Ectodermal cell (in vitro differentiated cells): ENCODE measurements at regions not wholly inside any gene's neighbourhood (a gene's known extent, or its start where the extent isn't known, plus 50 kb on each side); places are given as distances from the start of the nearest gene placed in this dataset.

Experiments used
- H3K27ac ChIP-seq: 2 replicates; pipeline ENCODE4 v1.7.0; 2013; ENCODE audit warnings: mild to moderate bottlenecking, low read depth, low read length; ENCODE audit not compliant: insufficient read depth, poor library complexity, severe bottlenecking
- H3K27me3 ChIP-seq: 2 replicates; pipeline ENCODE4 v1.7.0; 2013; ENCODE audit warnings: mild to moderate bottlenecking, low read length; ENCODE audit not compliant: insufficient read depth, control insufficient read depth, poor library complexity, severe bottlenecking
- H3K36me3 ChIP-seq: one replicate; pipeline ENCODE4 v1.7.0; 2013; ENCODE audit warnings: low read length; ENCODE audit not compliant: control insufficient read depth, insufficient read depth
- H3K4me1 ChIP-seq: one replicate; pipeline ENCODE4 v1.7.0; 2013; ENCODE audit warnings: low read length; ENCODE audit not compliant: control insufficient read depth, insufficient read depth
- H3K4me3 ChIP-seq: 2 replicates; pipeline ENCODE4 v1.7.0; 2013; ENCODE audit warnings: low read depth, low read length, control low read depth; ENCODE audit not compliant: insufficient read depth
- H3K9me3 ChIP-seq: 2 replicates; pipeline ENCODE4 v1.7.0; 2013; ENCODE audit warnings: mild to moderate bottlenecking, low read length, moderate library complexity; ENCODE audit not compliant: control insufficient read depth
- WGBS, 2 experiments: methylation state at CpG; one replicate each; pipeline ENCODE4 v1.1.7; 2013; ENCODE audit warnings: missing lambda C conversion rate in 2 of 2; 5-methylcytosine and 5-hydroxymethylcytosine counted together

- no peaks in the 10 kb centered on the region for H3K27me3 ChIP-seq
- H3K36me3 ChIP-seq: no peaks in the 10 kb centered on the region
- H3K4me1 ChIP-seq: no peaks in the 10 kb centered on the region
- no peak overlapping the region for H3K4me3 ChIP-seq
- H3K27ac ChIP-seq: no peak overlapping the region
- no peaks in the 10 kb centered on the region for H3K9me3 ChIP-seq
- 85 to 86% methylated on average over 6 of the region's 6 CpGs for WGBS, 2 experiments
These were observed 334.1 kb downstream of the ZSWIM6 start for GRCh38 chr5:61666064-61666621.

DNA sequence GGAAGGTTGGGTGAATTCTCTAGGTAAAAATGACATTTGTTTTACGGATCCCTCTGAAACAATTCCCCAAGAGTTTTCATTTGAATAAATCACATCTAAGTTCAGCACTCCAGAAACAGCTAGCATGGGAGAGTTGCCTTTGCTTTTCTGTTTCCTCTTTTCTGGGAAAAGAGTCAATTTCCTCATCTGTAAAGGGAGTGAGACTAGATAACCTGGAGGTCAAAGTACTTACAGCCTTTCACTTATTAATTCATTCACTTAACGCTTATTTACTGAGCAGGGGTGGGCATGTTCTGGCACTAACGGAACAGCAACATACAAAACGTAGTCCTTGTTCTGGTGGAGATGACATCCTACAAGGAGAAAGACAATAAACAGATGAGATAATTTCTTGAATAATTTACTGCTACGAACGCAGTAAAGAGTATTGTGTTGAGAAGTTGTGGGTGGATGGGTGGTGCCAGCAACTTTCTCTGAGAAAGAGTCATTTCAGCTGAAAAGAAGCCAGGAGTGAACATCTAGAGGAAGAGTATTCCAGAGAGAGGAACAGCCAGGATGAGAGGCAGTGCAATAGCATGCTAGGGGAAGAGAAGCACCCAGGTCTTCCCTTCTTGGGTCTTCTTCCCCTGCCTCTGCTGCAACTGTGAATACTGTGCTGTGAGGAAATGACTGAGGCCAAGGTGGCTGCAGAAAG lies 335.6 kb downstream of the ZSWIM6 start:
- Histone ChIP-seq H3K36me3 (no peaks in the 10 kb centered on the region), H3K4me3 (no peak overlapping the region), H3K27ac (no peak overlapping the region), H3K9me3 (no peaks in the 10 kb centered on the region), H3K27me3 (no peaks in the 10 kb centered on the region), H3K4me1 (no peaks in the 10 kb centered on the region)
- WGBS, 2 experiments: 91 to 98% methylated on average over 5 to 6 of the region's 6 CpGs

- no peaks in the 10 kb centered on the region for H3K36me3 ChIP-seq
- H3K27ac ChIP-seq: no peak overlapping the region
- peaks cover 7% of the 10 kb centered on the region for H3K4me1 ChIP-seq
- H3K4me3 ChIP-seq: no peak overlapping the region
- H3K27me3 ChIP-seq: no peaks in the 10 kb centered on the region
- WGBS, 2 experiments: 86 to 91% methylated on average over 3 of the region's 3 CpGs
- H3K9me3 ChIP-seq: no peaks in the 10 kb centered on the region
These were observed 337.5 kb downstream of the ZSWIM6 start for GRCh38 chr5:61669531-61669930.

- peaks cover 12% of the 10 kb centered on the region for H3K4me1 ChIP-seq
These were observed 338.9 kb downstream of the ZSWIM6 start for GRCh38 chr5:61670941-61671340.

DNA sequence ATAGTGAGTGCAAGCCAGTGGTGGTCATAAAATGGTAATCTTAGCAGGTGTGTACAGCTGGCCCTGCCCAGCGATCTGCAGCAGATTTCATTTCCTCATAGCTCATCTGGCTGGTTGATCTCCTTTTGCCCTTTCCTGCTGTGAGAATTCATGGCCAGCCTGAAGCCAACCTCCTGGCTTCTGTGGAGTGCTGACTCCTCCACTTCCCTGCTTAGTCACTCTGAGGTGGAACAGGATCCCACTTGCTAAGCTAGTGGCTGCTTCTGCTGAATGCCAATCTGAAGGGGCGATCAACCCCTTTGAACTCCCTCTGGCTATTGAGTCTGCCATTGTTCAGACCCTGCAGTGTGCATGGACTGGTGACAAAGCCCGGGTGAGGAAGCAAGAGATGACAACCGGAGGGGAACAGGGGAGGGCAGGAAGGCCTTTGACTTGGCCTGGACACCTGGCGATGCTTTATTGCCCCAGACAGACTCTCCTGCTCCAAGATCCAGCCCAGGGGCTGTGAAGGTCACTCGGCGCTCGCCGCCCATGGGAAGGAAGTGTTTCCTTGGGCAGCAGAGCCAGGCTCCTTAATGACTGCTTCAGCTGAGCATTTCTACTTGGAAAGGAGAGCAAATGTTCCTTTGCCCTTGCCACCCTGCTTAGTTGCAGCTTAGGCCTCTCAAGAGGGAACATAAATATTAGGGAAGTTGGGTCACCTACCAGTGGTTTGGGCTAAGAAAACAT lies 341.1 kb downstream of the ZSWIM6 start:
- H3K4me1 ChIP-seq: peaks cover 12% of the 10 kb centered on the region
- H3K9me3 ChIP-seq: no peaks in the 10 kb centered on the region
- no peak overlapping the region for H3K4me3 ChIP-seq
- 71 to 78% methylated on average over 9 of the region's 9 CpGs for WGBS, 2 experiments
- no peak overlapping the region for H3K27ac ChIP-seq
- no peaks in the 10 kb centered on the region for H3K27me3 ChIP-seq
- H3K36me3 ChIP-seq: no peaks in the 10 kb centered on the region

More at GRCh38 chr5:61670941-61671340, 338.9 kb downstream of the ZSWIM6 start:
- no peaks in the 10 kb centered on the region for H3K27me3 ChIP-seq
- H3K4me3 ChIP-seq: no peak overlapping the region
- no peaks in the 10 kb centered on the region for H3K9me3 ChIP-seq
- H3K27ac ChIP-seq: no peak overlapping the region
- WGBS, 2 experiments: 90 to 99% methylated on average over 2 to 3 of the region's 4 CpGs
- H3K36me3 ChIP-seq: no peaks in the 10 kb centered on the region

DNA sequence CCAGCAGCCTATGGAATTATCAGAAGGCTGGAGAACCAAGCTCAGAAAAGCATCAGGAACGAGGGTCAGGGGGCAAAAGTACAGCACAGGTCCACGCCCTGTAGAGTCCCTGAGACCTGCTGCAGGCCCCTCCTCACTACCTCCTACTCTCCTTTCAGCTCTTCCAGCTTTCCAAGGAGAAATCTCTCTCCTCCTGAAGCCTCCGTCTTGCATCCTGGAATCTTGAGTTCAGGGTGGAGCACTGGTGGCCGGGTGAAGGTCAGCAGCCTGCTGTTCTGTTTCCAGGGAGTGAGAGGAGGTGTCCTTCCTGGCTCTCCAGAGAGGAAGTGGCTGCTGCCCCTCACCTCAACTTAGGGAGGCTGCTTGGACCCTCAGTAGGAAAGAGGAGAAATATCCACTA lies 342.3 kb downstream of the ZSWIM6 start:
- Histone ChIP-seq H3K9me3 (no peaks in the 10 kb centered on the region), H3K36me3 (no peaks in the 10 kb centered on the region), H3K4me1 (peaks cover 12% of the 10 kb centered on the region), H3K27ac (no peak overlapping the region), H3K4me3 (no peak overlapping the region), H3K27me3 (no peaks in the 10 kb centered on the region)
- 88 to 90% methylated on average over 4 of the region's 4 CpGs for WGBS, 2 experiments

- Histone ChIP-seq H3K27me3 (no peaks in the 10 kb centered on the region), H3K4me3 (no peak overlapping the region), H3K27ac (no peak overlapping the region), H3K36me3 (no peaks in the 10 kb centered on the region), H3K4me1 (peaks cover 12% of the 10 kb centered on the region), H3K9me3 (no peaks in the 10 kb centered on the region)
- 83 to 85% methylated on average over 5 of the region's 5 CpGs for WGBS, 2 experiments
These were observed 343.1 kb downstream of the ZSWIM6 start for GRCh38 chr5:61675015-61675692.

DNA sequence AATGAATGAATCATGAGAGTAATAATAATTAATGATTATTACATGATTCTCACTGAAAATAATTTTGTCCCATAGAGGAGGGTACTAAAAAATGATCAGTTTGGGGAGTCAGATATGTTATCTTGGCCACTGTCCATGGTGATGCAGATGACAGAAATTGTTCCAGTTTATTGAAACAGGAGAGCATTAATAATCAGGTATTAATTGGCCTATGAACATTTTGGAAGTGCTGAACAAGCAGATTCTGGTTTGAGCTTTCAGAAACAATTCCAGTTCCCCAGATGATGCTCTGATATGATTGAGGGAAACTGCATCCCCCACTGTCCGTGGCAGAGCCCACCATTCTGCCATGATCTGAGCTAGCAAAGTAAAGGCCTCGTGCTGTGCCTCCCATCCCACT lies 345.2 kb downstream of the ZSWIM6 start:
- no peaks in the 10 kb centered on the region for H3K36me3 ChIP-seq
- H3K27ac ChIP-seq: no peak overlapping the region
- peaks cover 12% of the 10 kb centered on the region for H3K4me1 ChIP-seq
- no peaks in the 10 kb centered on the region for H3K9me3 ChIP-seq
- H3K4me3 ChIP-seq: no peak overlapping the region
- WGBS, 2 experiments: 95 to 96% methylated on average over 2 of the region's 2 CpGs
- H3K27me3 ChIP-seq: no peaks in the 10 kb centered on the region

- 76 to 80% methylated on average over 4 of the region's 4 CpGs for WGBS, 2 experiments
- no peaks in the 10 kb centered on the region for H3K9me3 ChIP-seq
- no peak overlapping the region for H3K27ac ChIP-seq
- peaks cover 11% of the 10 kb centered on the region for H3K4me1 ChIP-seq
- H3K27me3 ChIP-seq: no peaks in the 10 kb centered on the region
- H3K4me3 ChIP-seq: no peak overlapping the region
- H3K36me3 ChIP-seq: no peaks in the 10 kb centered on the region
These were observed 346.9 kb downstream of the ZSWIM6 start for GRCh38 chr5:61678966-61679365.

DNA sequence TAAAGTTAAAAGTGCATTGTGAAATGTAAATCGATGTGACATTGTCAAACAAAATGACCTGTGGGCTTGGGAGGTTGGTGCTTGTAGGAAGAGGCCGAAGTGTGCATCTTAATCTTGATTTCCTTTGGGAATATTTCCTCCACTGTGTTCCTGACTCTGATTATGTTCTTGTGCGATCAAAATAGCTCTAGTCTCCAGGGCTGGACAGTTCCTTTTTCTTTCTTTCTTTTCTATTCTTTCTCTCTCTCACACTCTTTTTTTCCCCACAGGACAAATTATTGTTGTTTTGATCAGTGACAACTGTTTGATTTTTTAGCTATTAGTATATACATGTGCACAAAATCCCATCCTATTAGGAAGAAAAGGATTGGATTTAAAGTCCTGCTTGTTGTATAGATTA lies 347.5 kb downstream of the ZSWIM6 start:
- WGBS, 2 experiments: 88% methylated on average over 3 of the region's 3 CpGs
- H3K36me3 ChIP-seq: no peaks in the 10 kb centered on the region

More for the DNA sequence above, 347.5 kb downstream of the ZSWIM6 start:
- Histone ChIP-seq H3K27me3 (no peaks in the 10 kb centered on the region), H3K27ac (no peak overlapping the region), H3K4me1 (peaks cover 5% of the 10 kb centered on the region), H3K4me3 (no peak overlapping the region), H3K9me3 (no peaks in the 10 kb centered on the region)
